ENCODE measurements at regions not wholly inside any gene's neighbourhood (a gene's known extent, or its start where the extent isn't known, plus 50 kb on each side); places are given as distances from the start of the nearest gene placed in this dataset.
A peak's percentile ranks its signal among the peaks of the same experiment; 100 is the strongest.

- no peak overlapping the region for H3K23ac ChIP-seq (ENCODE audit: insufficient read length, low read depth, low read length)
- no peak overlapping the region for H2BK20ac ChIP-seq (ENCODE audit: low read depth, low read length, poor library complexity, severe bottlenecking)
- no peak overlapping the region for H4K5ac ChIP-seq (ENCODE audit: insufficient read length, low read depth, low read length)
- H2AK5ac ChIP-seq (ENCODE audit: insufficient read length, low read length): no peak overlapping the region
- H3K9ac ChIP-seq (ENCODE audit: extremely low read depth, insufficient read length, low read length): no peak overlapping the region
- H4K8ac ChIP-seq (replicated peaks; ENCODE audit: insufficient read length, low read depth, low read length): no peak overlapping the region
- Mint-ChIP-seq H3K4me1 (peaks cover 0 to 2% of the 10 kb centered on the region in 2 experiments; a peak in 1 of 4 replicates), H3K27ac (no peak overlapping the region), H3K27me3 (ENCODE audit: low read depth) (no peaks in the 10 kb centered on the region), H3K4me3 (no peak overlapping the region), H3K36me3 (ENCODE audit: insufficient read depth in 1 of 3, low read depth in 3 of 3) (no peaks in the 10 kb centered on the region), H3K9me3 (no peaks in the 10 kb centered on the region)
- H2BK120ac ChIP-seq (ENCODE audit: low read depth, low read length, poor library complexity, severe bottlenecking): no peak overlapping the region
- no CpG with 5 or more reads among the region's 4 CpGs for WGBS (ENCODE audit: extremely low coverage, insufficient read length, low lambda C conversion rate)
- DNase-seq: no peak
- H2BK5ac ChIP-seq (ENCODE audit: insufficient read length, low read length): no peak overlapping the region
- H3K4me1 ChIP-seq (ENCODE audit: insufficient read depth, low read length): no peaks in the 10 kb centered on the region
- H2AFZ ChIP-seq (ENCODE audit: low read length): no peak overlapping the region
- H2BK15ac ChIP-seq (ENCODE audit: low read depth, low read length): no peak overlapping the region
- H3K23me2 ChIP-seq (ENCODE audit: insufficient read length, low read depth, low read length, poor library complexity, severe bottlenecking): no peaks in the 10 kb centered on the region
- no peak overlapping the region for H3K4me2 ChIP-seq (ENCODE audit: insufficient read depth, insufficient read length, low read length)
- H2BK12ac ChIP-seq (ENCODE audit: insufficient read length, low read depth, low read length): no peak overlapping the region
- H3K79me1 ChIP-seq (ENCODE audit: insufficient read depth, low read depth, low read length, poor library complexity, severe bottlenecking): no peaks in the 10 kb centered on the region
- H3K4ac ChIP-seq (ENCODE audit: low read depth, low read length): no peak overlapping the region
- no peaks in the 10 kb centered on the region for H4K20me1 ChIP-seq (ENCODE audit: control insufficient read depth, insufficient read depth, insufficient read length)
- H3K79me2 ChIP-seq (ENCODE audit: insufficient read depth, low read length): no peaks in the 10 kb centered on the region
- no peak overlapping the region for H3K56ac ChIP-seq (ENCODE audit: insufficient read length, low read depth, low read length)
- no peaks in the 10 kb centered on the region for H3K27me3 ChIP-seq (ENCODE audit: insufficient read depth, low read length)
- H3T11ph ChIP-seq (ENCODE audit: low read length): no peak overlapping the region
- no peak overlapping the region for H3K18ac ChIP-seq (ENCODE audit: insufficient read length, low read depth, low read length)
- peak; percentile 64 for TF ChIP-seq CTCF (conservative IDR thresholded peaks at IDR 0.05)
- H3K9me3 ChIP-seq (ENCODE audit: control insufficient read depth, low read depth, low read length): no peaks in the 10 kb centered on the region
- H3K27ac ChIP-seq (ENCODE audit: insufficient read length, low read depth, low read length): no peak overlapping the region
- no peak overlapping the region for H3K14ac ChIP-seq (ENCODE audit: insufficient read depth, low read length)
- no peak overlapping the region for H4K91ac ChIP-seq (ENCODE audit: insufficient read length, low read depth, low read length)
These were observed 147.1 kb downstream of the TANC2 start for GRCh38 chr17:63113167-63113566.
